Left renal pelvis (tissue), 4 donors: ENCODE measurements at regions not wholly inside any gene's neighbourhood (a gene's known extent, or its start where the extent isn't known, plus 50 kb on each side); places are given as distances from the start of the nearest gene placed in this dataset.

Source experiments
- DNase-seq, 4 donors: peaks; one replicate each; pipeline ENCODE4 v3.0.0-alpha.2; 2013; ENCODE audit warnings: low read depth in 4 of 4, low spot score in 3 of 4

DNA sequence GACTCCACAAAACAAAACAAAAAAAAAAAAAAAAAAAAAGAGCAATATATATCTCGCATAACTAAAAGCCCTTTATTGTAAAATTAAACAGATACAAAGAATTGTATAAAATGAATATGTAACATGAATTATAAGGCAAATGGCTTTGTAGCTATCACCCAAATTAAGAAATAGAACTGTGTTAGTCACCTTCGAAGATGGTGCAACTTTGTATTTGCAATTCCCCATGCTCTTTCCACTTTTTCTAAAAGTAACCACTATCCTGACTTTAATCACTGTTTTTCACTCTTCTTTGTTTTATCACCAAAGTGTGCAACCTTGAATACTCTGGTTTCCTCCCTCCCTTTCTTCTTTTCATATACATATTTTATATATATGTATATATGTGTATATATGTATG lies 57.1 kb upstream of the HTR2A start:
- no peak for DNase-seq

- no peak for DNase-seq
These were observed 56.5 kb upstream of the HTR2A start for GRCh38 chr13:46953331-46953730.

GRCh38 chr13:46951516-46951915 lies 54.7 kb upstream of the HTR2A start:
- DNase-seq: no peak

DNA sequence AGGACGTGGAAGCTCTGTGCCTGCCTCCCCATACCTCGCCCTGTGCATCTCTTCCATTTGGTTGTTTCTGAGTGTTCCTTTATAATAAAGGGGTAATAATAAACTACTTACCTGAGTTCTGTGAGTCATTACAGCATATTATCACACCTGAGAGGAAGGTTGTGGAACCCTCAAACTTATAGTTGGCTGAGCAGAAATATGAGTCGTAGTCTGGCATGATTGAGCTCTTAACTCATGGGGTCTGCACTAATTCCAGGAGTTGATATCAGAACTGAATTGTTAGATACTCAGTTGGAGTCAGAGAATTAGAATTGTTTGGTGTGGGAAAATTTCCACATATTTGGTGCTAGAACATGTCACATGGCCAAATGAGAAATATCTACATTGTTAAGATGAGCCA lies 52.4 kb upstream of the HTR2A start:
- DNase-seq: no peak

- DNase-seq: no peak
These were observed 51.5 kb upstream of the HTR2A start for GRCh38 chr13:46948338-46948737.

DNA sequence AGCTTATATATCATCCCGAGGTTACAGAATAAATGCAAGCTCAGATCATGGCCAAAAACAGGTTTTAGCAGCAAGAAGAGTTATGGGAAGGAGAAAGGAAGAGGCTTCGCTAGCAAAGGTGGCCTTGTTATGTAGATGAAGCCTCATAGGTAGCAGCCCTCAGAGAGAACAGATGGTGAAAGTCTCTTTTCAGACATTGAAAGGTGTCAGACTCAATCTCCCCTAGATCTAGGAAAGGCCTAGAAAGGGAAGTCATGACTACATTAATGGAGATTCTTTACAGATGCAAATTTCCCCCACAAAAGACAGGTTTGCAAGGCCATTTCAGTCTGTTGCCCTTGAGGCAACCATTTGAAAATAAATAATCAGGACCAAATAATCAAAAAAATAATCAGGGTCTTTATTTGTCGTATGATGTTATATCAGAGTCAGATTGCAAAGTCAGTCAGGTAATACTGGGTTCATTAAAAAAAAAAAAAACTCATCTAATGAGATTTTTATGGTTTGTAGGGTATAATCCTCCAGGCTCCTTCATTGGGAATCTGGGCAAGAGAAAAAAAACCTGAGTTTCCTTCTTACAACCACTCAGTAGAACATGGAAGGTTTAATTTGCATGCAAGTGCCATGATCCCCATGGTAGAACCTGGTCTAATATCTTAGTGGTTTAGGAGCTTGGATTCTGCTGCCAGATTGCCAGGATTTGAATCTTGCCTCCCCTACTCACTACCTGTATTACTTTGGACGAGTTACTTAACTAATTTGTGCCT lies 50.8 kb upstream of the HTR2A start:
- DNase-seq: no peak
